ENCODE measurements at regions not wholly inside any gene's neighbourhood (a gene's known extent, or its start where the extent isn't known, plus 50 kb on each side); places are given as distances from the start of the nearest gene placed in this dataset.
"Not testable (repeated sequence)": the region's sequence is repeated elsewhere in the genome, so short reads cannot be mapped to it uniquely, and the experiment has no call there.

GRCh38 chr6:85747666-85748065, 105.0 kb upstream of the SYNCRIP start:
- no peak overlapping the region for H3K4me3 ChIP-seq (ENCODE audit: low read length)
- peak; percentile 59 for DNase-seq (ENCODE audit: low read depth)
- TF ChIP-seq, protein P1, sequence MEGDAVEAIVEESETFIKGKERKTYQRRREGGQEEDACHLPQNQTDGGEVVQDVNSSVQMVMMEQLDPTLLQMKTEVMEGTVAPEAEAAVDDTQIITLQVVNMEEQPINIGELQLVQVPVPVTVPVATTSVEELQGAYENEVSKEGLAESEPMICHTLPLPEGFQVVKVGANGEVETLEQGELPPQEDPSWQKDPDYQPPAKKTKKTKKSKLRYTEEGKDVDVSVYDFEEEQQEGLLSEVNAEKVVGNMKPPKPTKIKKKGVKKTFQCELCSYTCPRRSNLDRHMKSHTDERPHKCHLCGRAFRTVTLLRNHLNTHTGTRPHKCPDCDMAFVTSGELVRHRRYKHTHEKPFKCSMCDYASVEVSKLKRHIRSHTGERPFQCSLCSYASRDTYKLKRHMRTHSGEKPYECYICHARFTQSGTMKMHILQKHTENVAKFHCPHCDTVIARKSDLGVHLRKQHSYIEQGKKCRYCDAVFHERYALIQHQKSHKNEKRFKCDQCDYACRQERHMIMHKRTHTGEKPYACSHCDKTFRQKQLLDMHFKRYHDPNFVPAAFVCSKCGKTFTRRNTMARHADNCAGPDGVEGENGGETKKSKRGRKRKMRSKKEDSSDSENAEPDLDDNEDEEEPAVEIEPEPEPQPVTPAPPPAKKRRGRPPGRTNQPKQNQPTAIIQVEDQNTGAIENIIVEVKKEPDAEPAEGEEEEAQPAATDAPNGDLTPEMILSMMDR (IDR thresholded peaks at IDR 0.05; ENCODE audit: insufficient read depth, low read depth, low read length, missing control alignments) = no peak

GRCh38 chr6:85747093-85747492, 104.4 kb upstream of the SYNCRIP start:
- H3K4me3 ChIP-seq (ENCODE audit: low read length) = no peak overlapping the region
- TF ChIP-seq, protein P1 (IDR thresholded peaks at IDR 0.05; ENCODE audit: insufficient read depth, low read depth, low read length, missing control alignments) = no peak
- DNase-seq (ENCODE audit: low read depth) = peak; percentile 2

GRCh38 chr6:85744433-85744970, 101.8 kb upstream of the SYNCRIP start:
- no peak overlapping the region for H3K4me3 ChIP-seq (ENCODE audit: low read length)
- TF ChIP-seq, protein P1 (IDR thresholded peaks at IDR 0.05; ENCODE audit: insufficient read depth, low read depth, low read length, missing control alignments) = no peak
- no peak for DNase-seq (ENCODE audit: low read depth)

- no peak overlapping the region for H3K4me3 ChIP-seq (ENCODE audit: low read length)
Observed at GRCh38 chr6:85726206-85726605, 83.5 kb upstream of the SYNCRIP start.

GRCh38 chr6:85715797-85716196, 73.1 kb upstream of the SYNCRIP start:
- DNase-seq (ENCODE audit: low read depth) = no peak
- no peak overlapping the region for H3K4me3 ChIP-seq (ENCODE audit: low read length)
- TF ChIP-seq, protein P1 (IDR thresholded peaks at IDR 0.05; ENCODE audit: insufficient read depth, low read depth, low read length, missing control alignments) = no peak

More at GRCh38 chr6:85726206-85726605, 83.5 kb upstream of the SYNCRIP start:
- no peak for DNase-seq (ENCODE audit: low read depth)
- TF ChIP-seq, protein P1 (IDR thresholded peaks at IDR 0.05; ENCODE audit: insufficient read depth, low read depth, low read length, missing control alignments) = no peak

DNA sequence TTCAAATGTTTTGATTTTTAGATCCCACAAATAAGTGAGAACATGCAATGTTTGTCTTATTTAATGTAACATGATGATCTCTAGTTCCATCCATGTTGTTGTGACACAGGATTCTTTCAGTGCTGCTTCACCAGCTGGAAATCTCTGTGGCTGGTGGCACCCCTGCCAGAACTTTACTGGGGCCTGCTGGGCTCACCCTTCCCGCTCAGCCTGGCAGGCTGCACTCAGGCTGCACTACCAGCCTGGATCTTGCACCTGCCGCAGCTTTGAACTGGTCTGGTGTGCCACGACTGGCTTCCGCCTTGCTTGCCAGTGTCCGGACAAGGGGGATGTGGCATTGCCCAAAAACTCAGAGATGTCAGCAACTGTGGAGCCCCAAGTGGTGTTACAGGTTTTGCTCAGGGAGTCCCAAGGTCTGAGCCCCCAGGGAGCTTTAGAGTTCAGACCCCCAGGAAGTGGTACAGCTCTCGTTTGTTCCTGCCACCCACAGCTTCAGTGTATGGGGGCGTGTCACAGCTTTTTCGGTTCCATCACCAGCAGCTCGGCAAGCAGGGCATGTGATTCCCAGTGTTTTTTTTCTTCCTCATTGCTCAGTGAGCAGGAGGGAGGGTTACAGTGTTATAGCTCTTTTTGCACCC, 72.3 kb upstream of the SYNCRIP start:
- H3K4me3 ChIP-seq (ENCODE audit: low read length) = no peak overlapping the region
- DNase-seq (ENCODE audit: low read depth) = no peak
- TF ChIP-seq, protein P1 (IDR thresholded peaks at IDR 0.05; ENCODE audit: insufficient read depth, low read depth, low read length, missing control alignments) = no peak

- no peak overlapping the region for H3K4me3 ChIP-seq (ENCODE audit: low read length)
- TF ChIP-seq, protein P1 (IDR thresholded peaks at IDR 0.05; ENCODE audit: insufficient read depth, low read depth, low read length, missing control alignments) = no peak
- no peak for DNase-seq (ENCODE audit: low read depth)
Observed at GRCh38 chr6:85712346-85712745, 69.7 kb upstream of the SYNCRIP start.

GRCh38 chr6:85707515-85708145, 64.9 kb upstream of the SYNCRIP start:
- not testable (repeated sequence) for H3K4me3 ChIP-seq (ENCODE audit: low read length); DNase-seq (ENCODE audit: low read depth)

Measured in epithelial cell of esophagus (primary cell).